ENCODE measurements at regions not wholly inside any gene's neighbourhood (a gene's known extent, or its start where the extent isn't known, plus 50 kb on each side); places are given as distances from the start of the nearest gene placed in this dataset.

- Histone ChIP-seq H3K4me1 (no peaks in the 10 kb centered on the region), H3K36me3 (no peaks in the 10 kb centered on the region), H3K4me3 (no peak overlapping the region), H3K27ac (no peak overlapping the region), H3K9me3 (no peaks in the 10 kb centered on the region), H3K27me3 (no peaks in the 10 kb centered on the region)
- no peak for ATAC-seq
- 85% methylated on average over 2 of the region's 2 CpGs; no CpG with 5 or more reads in 1 of the 2 donors for WGBS, 2 donors (ENCODE audit: low coverage in 1 of 2)
- TF ChIP-seq EP300 (IDR thresholded peaks at IDR 0.05) (no peak), POLR2AphosphoS5 (IDR thresholded peaks at IDR 0.05) (no peak), POLR2A (IDR thresholded peaks at IDR 0.05) (no peak), CTCF (IDR thresholded peaks at IDR 0.05) (no peak)
Measured at GRCh38 chr13:34695063-34695462, 247.0 kb upstream of the NBEA start.

- no peaks in the 10 kb centered on the region for H3K9me3 ChIP-seq
- 85 to 92% methylated on average over 5 of the region's 5 CpGs for WGBS, 2 donors (ENCODE audit: low coverage in 1 of 2)
- no peak overlapping the region for H3K27ac ChIP-seq
Measured at GRCh38 chr13:34696296-34696695, 245.8 kb upstream of the NBEA start.

GRCh38 chr13:34696741-34697140 lies 245.3 kb upstream of the NBEA start:
- Histone ChIP-seq H3K36me3 (no peaks in the 10 kb centered on the region), H3K4me3 (no peak overlapping the region), H3K27ac (no peak overlapping the region), H3K4me1 (no peaks in the 10 kb centered on the region), H3K27me3 (no peaks in the 10 kb centered on the region), H3K9me3 (no peaks in the 10 kb centered on the region)
- TF ChIP-seq POLR2A (IDR thresholded peaks at IDR 0.05) (no peak), CTCF (IDR thresholded peaks at IDR 0.05) (no peak), EP300 (IDR thresholded peaks at IDR 0.05) (no peak), POLR2AphosphoS5 (IDR thresholded peaks at IDR 0.05) (no peak)
- no peak for ATAC-seq
- WGBS, 2 donors (ENCODE audit: low coverage in 1 of 2), result 93 to 100% methylated on average over 2 to 10 of the region's 14 CpGs

More at GRCh38 chr13:34696296-34696695, 245.8 kb upstream of the NBEA start:
- no peaks in the 10 kb centered on the region for H3K4me1 ChIP-seq
- ATAC-seq, result no peak
- H3K36me3 ChIP-seq, result no peaks in the 10 kb centered on the region
- TF ChIP-seq EP300 (IDR thresholded peaks at IDR 0.05) (no peak), POLR2A (IDR thresholded peaks at IDR 0.05) (no peak), CTCF (IDR thresholded peaks at IDR 0.05) (no peak), POLR2AphosphoS5 (IDR thresholded peaks at IDR 0.05) (no peak)
- no peaks in the 10 kb centered on the region for H3K27me3 ChIP-seq
- no peak overlapping the region for H3K4me3 ChIP-seq

- Histone ChIP-seq H3K4me3 (no peak overlapping the region), H3K36me3 (no peaks in the 10 kb centered on the region), H3K27me3 (no peaks in the 10 kb centered on the region), H3K27ac (no peak overlapping the region), H3K4me1 (no peaks in the 10 kb centered on the region), H3K9me3 (no peaks in the 10 kb centered on the region)
- ATAC-seq, result peak; percentile 48
- TF ChIP-seq POLR2A (IDR thresholded peaks at IDR 0.05) (no peak), CTCF (IDR thresholded peaks at IDR 0.05) (no peak), POLR2AphosphoS5 (IDR thresholded peaks at IDR 0.05) (no peak), EP300 (IDR thresholded peaks at IDR 0.05) (no peak)
- WGBS, 2 donors (ENCODE audit: low coverage in 1 of 2), result 85 to 90% methylated on average over 3 of the region's 3 CpGs
Measured at GRCh38 chr13:34698945-34699344, 243.1 kb upstream of the NBEA start.

GRCh38 chr13:34700155-34700554 lies 241.9 kb upstream of the NBEA start:
- no peak for ATAC-seq
- Histone ChIP-seq H3K4me3 (no peak overlapping the region), H3K27me3 (no peaks in the 10 kb centered on the region), H3K4me1 (no peaks in the 10 kb centered on the region), H3K36me3 (no peaks in the 10 kb centered on the region), H3K9me3 (no peaks in the 10 kb centered on the region), H3K27ac (no peak overlapping the region)
- 98 to 100% methylated on average over 5 of the region's 5 CpGs for WGBS, 2 donors (ENCODE audit: low coverage in 1 of 2)
- TF ChIP-seq CTCF (IDR thresholded peaks at IDR 0.05), result no peak
- TF ChIP-seq POLR2AphosphoS5 (IDR thresholded peaks at IDR 0.05), result no peak
- TF ChIP-seq EP300 (IDR thresholded peaks at IDR 0.05), result no peak
- no peak for TF ChIP-seq POLR2A (IDR thresholded peaks at IDR 0.05)

Data from gastroesophageal sphincter (tissue), 4 donors.